ENCODE measurements at regions not wholly inside any gene's neighbourhood (a gene's known extent, or its start where the extent isn't known, plus 50 kb on each side); places are given as distances from the start of the nearest gene placed in this dataset.
"Not testable (repeated sequence)": the region's sequence is repeated elsewhere in the genome, so short reads cannot be mapped to it uniquely, and the experiment has no call there.

GRCh38 chrX:140149761-140150160 lies 184.4 kb upstream of the CXorf66 start:
- Histone ChIP-seq H3K9me3 (ENCODE audit: insufficient read depth, low read depth, low read length) (no peaks in the 10 kb centered on the region), H3K9ac (ENCODE audit: low read depth, low read length, poor library complexity, severe bottlenecking) (no peak overlapping the region), H2AFZ (ENCODE audit: low read length) (no peak overlapping the region), H3K79me2 (ENCODE audit: insufficient read depth, low read length) (no peaks in the 10 kb centered on the region), H3K36me3 (ENCODE audit: insufficient read depth, low read length) (no peaks in the 10 kb centered on the region), H3F3A (ENCODE audit: low read depth) (no peaks in the 10 kb centered on the region), H3K4me3 (ENCODE audit: low read length, poor library complexity, severe bottlenecking) (no peak overlapping the region), H4K20me1 (ENCODE audit: insufficient read depth, low read length, poor library complexity, severe bottlenecking) (no peaks in the 10 kb centered on the region), H3K27me3 (ENCODE audit: insufficient read depth, low read length, poor library complexity, severe bottlenecking) (no peaks in the 10 kb centered on the region), H3K9me2 (replicated peaks; ENCODE audit: low read depth, low read length) (no peaks in the 10 kb centered on the region), H3K4me1 (ENCODE audit: insufficient read depth, low read length, poor library complexity, severe bottlenecking) (no peaks in the 10 kb centered on the region), H3K4me2 (ENCODE audit: low read depth, low read length, poor library complexity, severe bottlenecking) (no peak overlapping the region)
- no peak for TF ChIP-seq EZH2phosphoT487 (IDR thresholded peaks at IDR 0.05; ENCODE audit: borderline replicate concordance)
- TF ChIP-seq, protein P1, sequence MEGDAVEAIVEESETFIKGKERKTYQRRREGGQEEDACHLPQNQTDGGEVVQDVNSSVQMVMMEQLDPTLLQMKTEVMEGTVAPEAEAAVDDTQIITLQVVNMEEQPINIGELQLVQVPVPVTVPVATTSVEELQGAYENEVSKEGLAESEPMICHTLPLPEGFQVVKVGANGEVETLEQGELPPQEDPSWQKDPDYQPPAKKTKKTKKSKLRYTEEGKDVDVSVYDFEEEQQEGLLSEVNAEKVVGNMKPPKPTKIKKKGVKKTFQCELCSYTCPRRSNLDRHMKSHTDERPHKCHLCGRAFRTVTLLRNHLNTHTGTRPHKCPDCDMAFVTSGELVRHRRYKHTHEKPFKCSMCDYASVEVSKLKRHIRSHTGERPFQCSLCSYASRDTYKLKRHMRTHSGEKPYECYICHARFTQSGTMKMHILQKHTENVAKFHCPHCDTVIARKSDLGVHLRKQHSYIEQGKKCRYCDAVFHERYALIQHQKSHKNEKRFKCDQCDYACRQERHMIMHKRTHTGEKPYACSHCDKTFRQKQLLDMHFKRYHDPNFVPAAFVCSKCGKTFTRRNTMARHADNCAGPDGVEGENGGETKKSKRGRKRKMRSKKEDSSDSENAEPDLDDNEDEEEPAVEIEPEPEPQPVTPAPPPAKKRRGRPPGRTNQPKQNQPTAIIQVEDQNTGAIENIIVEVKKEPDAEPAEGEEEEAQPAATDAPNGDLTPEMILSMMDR (conservative IDR thresholded peaks at IDR 0.05; ENCODE audit: low read length): no peak

GRCh38 chrX:140141444-140142029 lies 176.2 kb upstream of the CXorf66 start:
- H3K4me2 ChIP-seq (ENCODE audit: low read depth, low read length, poor library complexity, severe bottlenecking): no peak overlapping the region
- H3K79me2 ChIP-seq (ENCODE audit: insufficient read depth, low read length): no peaks in the 10 kb centered on the region
- H3K9ac ChIP-seq (ENCODE audit: low read depth, low read length, poor library complexity, severe bottlenecking): no peak overlapping the region
- no peaks in the 10 kb centered on the region for H3K27me3 ChIP-seq (ENCODE audit: insufficient read depth, low read length, poor library complexity, severe bottlenecking)
- H3K4me3 ChIP-seq (ENCODE audit: low read length, poor library complexity, severe bottlenecking): no peak overlapping the region
- H3F3A ChIP-seq (ENCODE audit: low read depth): no peaks in the 10 kb centered on the region
- no peaks in the 10 kb centered on the region for H4K20me1 ChIP-seq (ENCODE audit: insufficient read depth, low read length, poor library complexity, severe bottlenecking)
- H2AFZ ChIP-seq (ENCODE audit: low read length): no peak overlapping the region
- no peak for TF ChIP-seq EZH2phosphoT487 (IDR thresholded peaks at IDR 0.05; ENCODE audit: borderline replicate concordance)
- TF ChIP-seq, protein P1 (conservative IDR thresholded peaks at IDR 0.05; ENCODE audit: low read length): peak; percentile 49
- H3K9me2 ChIP-seq (replicated peaks; ENCODE audit: low read depth, low read length): no peaks in the 10 kb centered on the region
- H3K9me3 ChIP-seq (ENCODE audit: insufficient read depth, low read depth, low read length): no peaks in the 10 kb centered on the region
- H3K4me1 ChIP-seq (ENCODE audit: insufficient read depth, low read length, poor library complexity, severe bottlenecking): no peaks in the 10 kb centered on the region
- no peaks in the 10 kb centered on the region for H3K36me3 ChIP-seq (ENCODE audit: insufficient read depth, low read length)

DNA sequence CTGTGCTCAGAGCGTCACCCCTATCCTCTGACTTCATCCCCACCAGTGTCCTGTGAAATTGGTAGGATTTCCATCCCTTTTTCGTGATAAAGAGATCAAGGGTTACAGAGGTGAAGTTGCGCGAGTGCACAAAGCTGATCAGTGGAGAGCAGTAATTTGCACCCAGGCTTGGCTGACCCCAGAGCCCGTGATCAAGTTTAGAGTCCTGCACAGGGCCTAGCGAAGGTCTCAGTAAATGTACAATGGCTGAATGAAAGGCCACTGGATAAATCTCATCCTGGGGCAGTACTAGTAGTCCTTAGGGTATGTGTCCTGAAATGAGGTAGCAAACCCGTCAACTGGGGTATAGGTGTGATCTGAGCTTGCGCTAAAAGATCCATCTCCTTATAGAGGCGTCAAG lies 173.2 kb upstream of the CXorf66 start:
- not testable (repeated sequence) for H3K9me2 ChIP-seq (replicated peaks; ENCODE audit: low read depth, low read length); H3K79me2 ChIP-seq (ENCODE audit: insufficient read depth, low read length); H3K4me2 ChIP-seq (ENCODE audit: low read depth, low read length, poor library complexity, severe bottlenecking); H3K9ac ChIP-seq (ENCODE audit: low read depth, low read length, poor library complexity, severe bottlenecking); H3K4me3 ChIP-seq (ENCODE audit: low read length, poor library complexity, severe bottlenecking); H3K36me3 ChIP-seq (ENCODE audit: insufficient read depth, low read length); H3K27me3 ChIP-seq (ENCODE audit: insufficient read depth, low read length, poor library complexity, severe bottlenecking); H2AFZ ChIP-seq (ENCODE audit: low read length); H3K9me3 ChIP-seq (ENCODE audit: insufficient read depth, low read depth, low read length); H3K4me1 ChIP-seq (ENCODE audit: insufficient read depth, low read length, poor library complexity, severe bottlenecking); H3F3A ChIP-seq (ENCODE audit: low read depth); H4K20me1 ChIP-seq (ENCODE audit: insufficient read depth, low read length, poor library complexity, severe bottlenecking)

- H3K4me1 ChIP-seq (ENCODE audit: insufficient read depth, low read length, poor library complexity, severe bottlenecking); H3F3A ChIP-seq (ENCODE audit: low read depth); H3K9me3 ChIP-seq (ENCODE audit: insufficient read depth, low read depth, low read length); H3K9ac ChIP-seq (ENCODE audit: low read depth, low read length, poor library complexity, severe bottlenecking); H2AFZ ChIP-seq (ENCODE audit: low read length); H3K27me3 ChIP-seq (ENCODE audit: insufficient read depth, low read length, poor library complexity, severe bottlenecking); H4K20me1 ChIP-seq (ENCODE audit: insufficient read depth, low read length, poor library complexity, severe bottlenecking); H3K9me2 ChIP-seq (replicated peaks; ENCODE audit: low read depth, low read length); H3K36me3 ChIP-seq (ENCODE audit: insufficient read depth, low read length); H3K4me3 ChIP-seq (ENCODE audit: low read length, poor library complexity, severe bottlenecking); H3K79me2 ChIP-seq (ENCODE audit: insufficient read depth, low read length); H3K4me2 ChIP-seq (ENCODE audit: low read depth, low read length, poor library complexity, severe bottlenecking): not testable (repeated sequence)
Observed at GRCh38 chrX:140138065-140138464, 172.7 kb upstream of the CXorf66 start.
